ENCODE measurements at regions not wholly inside any gene's neighbourhood (a gene's known extent, or its start where the extent isn't known, plus 50 kb on each side); places are given as distances from the start of the nearest gene placed in this dataset.
A peak's percentile ranks its signal among the peaks of the same experiment; 100 is the strongest.

DNA sequence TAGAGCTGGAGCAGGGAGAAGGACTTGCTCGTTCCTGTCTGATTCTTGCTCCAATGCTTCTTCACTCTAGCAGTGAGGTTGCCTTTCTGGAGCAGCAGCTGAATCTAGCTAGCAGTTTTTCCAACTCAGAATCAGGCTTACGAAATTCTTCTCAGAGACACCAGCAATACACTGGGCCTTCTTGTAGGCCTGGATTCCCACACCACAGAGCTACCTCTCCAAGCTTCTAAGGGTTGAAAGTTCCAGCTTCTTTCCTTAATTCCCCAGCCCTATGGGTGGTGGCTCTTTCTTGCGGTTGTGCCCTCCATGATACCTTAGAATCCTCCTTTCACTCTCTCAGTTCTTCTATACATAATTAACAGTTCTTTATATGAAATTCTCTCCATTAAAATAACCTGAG, 586.6 kb downstream of the INHBA start:
- Histone ChIP-seq H3K9ac (ENCODE audit: low read length) (no peak overlapping the region), H3K27ac (ENCODE audit: low read length) (no peak overlapping the region), H4K20me1 (ENCODE audit: insufficient read depth) (no peaks in the 10 kb centered on the region), H3K4me3 (ENCODE audit: low read length) (no peak overlapping the region), H3K4me2 (ENCODE audit: low read length) (no peak overlapping the region), H3K36me3 (ENCODE audit: insufficient read depth, low read length) (no peaks in the 10 kb centered on the region), H3K27me3 (ENCODE audit: insufficient read depth, low read depth, low read length) (no peaks in the 10 kb centered on the region), H2AFZ (ENCODE audit: low read depth, low read length) (no peak overlapping the region), H3K79me2 (replicated peaks; ENCODE audit: insufficient read depth, low read length) (no peaks in the 10 kb centered on the region), H3K9me2 (ENCODE audit: insufficient read depth, low read length) (no peaks in the 10 kb centered on the region), H3F3A (ENCODE audit: insufficient read depth, low read length, poor library complexity, severe bottlenecking) (peaks cover 3% of the 10 kb centered on the region), H3K9me3 (ENCODE audit: low read length) (no peaks in the 10 kb centered on the region)
- TF ChIP-seq, protein P1, sequence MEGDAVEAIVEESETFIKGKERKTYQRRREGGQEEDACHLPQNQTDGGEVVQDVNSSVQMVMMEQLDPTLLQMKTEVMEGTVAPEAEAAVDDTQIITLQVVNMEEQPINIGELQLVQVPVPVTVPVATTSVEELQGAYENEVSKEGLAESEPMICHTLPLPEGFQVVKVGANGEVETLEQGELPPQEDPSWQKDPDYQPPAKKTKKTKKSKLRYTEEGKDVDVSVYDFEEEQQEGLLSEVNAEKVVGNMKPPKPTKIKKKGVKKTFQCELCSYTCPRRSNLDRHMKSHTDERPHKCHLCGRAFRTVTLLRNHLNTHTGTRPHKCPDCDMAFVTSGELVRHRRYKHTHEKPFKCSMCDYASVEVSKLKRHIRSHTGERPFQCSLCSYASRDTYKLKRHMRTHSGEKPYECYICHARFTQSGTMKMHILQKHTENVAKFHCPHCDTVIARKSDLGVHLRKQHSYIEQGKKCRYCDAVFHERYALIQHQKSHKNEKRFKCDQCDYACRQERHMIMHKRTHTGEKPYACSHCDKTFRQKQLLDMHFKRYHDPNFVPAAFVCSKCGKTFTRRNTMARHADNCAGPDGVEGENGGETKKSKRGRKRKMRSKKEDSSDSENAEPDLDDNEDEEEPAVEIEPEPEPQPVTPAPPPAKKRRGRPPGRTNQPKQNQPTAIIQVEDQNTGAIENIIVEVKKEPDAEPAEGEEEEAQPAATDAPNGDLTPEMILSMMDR (IDR thresholded peaks at IDR 0.05; ENCODE audit: poor library complexity, severe bottlenecking) = no peak
- TF ChIP-seq MXI1 (conservative IDR thresholded peaks at IDR 0.05; ENCODE audit: poor library complexity, severe bottlenecking) (no peak), TAF1 (IDR thresholded peaks at IDR 0.05; ENCODE audit: low read depth) (no peak), SMC3 (conservative IDR thresholded peaks at IDR 0.05; ENCODE audit: poor library complexity) (no peak), EP300 (conservative IDR thresholded peaks at IDR 0.05; ENCODE audit: poor library complexity, severe bottlenecking) (no peak), RAD21 (conservative IDR thresholded peaks at IDR 0.05) (no peak), POLR2AphosphoS5 (IDR thresholded peaks at IDR 0.05) (no peak), EZH2 (IDR thresholded peaks at IDR 0.05; ENCODE audit: borderline replicate concordance, insufficient read depth, low read length, poor library complexity, severe bottlenecking) (no peak)
- TF ChIP-seq, protein P2, sequence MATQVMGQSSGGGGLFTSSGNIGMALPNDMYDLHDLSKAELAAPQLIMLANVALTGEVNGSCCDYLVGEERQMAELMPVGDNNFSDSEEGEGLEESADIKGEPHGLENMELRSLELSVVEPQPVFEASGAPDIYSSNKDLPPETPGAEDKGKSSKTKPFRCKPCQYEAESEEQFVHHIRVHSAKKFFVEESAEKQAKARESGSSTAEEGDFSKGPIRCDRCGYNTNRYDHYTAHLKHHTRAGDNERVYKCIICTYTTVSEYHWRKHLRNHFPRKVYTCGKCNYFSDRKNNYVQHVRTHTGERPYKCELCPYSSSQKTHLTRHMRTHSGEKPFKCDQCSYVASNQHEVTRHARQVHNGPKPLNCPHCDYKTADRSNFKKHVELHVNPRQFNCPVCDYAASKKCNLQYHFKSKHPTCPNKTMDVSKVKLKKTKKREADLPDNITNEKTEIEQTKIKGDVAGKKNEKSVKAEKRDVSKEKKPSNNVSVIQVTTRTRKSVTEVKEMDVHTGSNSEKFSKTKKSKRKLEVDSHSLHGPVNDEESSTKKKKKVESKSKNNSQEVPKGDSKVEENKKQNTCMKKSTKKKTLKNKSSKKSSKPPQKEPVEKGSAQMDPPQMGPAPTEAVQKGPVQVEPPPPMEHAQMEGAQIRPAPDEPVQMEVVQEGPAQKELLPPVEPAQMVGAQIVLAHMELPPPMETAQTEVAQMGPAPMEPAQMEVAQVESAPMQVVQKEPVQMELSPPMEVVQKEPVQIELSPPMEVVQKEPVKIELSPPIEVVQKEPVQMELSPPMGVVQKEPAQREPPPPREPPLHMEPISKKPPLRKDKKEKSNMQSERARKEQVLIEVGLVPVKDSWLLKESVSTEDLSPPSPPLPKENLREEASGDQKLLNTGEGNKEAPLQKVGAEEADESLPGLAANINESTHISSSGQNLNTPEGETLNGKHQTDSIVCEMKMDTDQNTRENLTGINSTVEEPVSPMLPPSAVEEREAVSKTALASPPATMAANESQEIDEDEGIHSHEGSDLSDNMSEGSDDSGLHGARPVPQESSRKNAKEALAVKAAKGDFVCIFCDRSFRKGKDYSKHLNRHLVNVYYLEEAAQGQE (IDR thresholded peaks at IDR 0.05; ENCODE audit: borderline replicate concordance) = no peak

DNA sequence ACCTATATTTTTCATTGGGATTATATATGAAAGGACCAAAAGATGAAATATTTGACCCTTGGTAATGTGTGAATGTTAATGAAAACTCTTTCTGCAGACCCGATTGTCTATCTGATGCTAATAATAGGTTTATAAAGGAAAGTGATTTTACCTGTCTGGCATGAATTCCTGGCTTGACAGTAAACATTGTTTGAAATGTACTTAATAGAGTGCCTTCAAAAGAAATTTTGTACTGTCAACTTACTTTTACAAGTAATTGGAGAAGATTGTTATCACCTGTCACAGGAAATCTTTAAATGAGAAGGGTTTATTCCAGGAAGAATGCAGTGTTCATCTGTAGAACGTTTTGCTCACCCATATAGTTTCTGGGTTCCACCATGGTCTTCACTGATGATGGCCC, 588.2 kb downstream of the INHBA start:
- peak overlapping the region; percentile 15 for H3K4me2 ChIP-seq (ENCODE audit: low read length)
- TF ChIP-seq SMC3 (conservative IDR thresholded peaks at IDR 0.05; ENCODE audit: poor library complexity) (no peak), EP300 (conservative IDR thresholded peaks at IDR 0.05; ENCODE audit: poor library complexity, severe bottlenecking) (peak; percentile 95), POLR2AphosphoS5 (IDR thresholded peaks at IDR 0.05) (peak; percentile 89)
- TF ChIP-seq, protein P2 (IDR thresholded peaks at IDR 0.05; ENCODE audit: borderline replicate concordance) = peak; percentile 56
- peak overlapping the region; percentile 31 for H3K27ac ChIP-seq (ENCODE audit: low read length)
- H2AFZ ChIP-seq (ENCODE audit: low read depth, low read length) = no peak overlapping the region
- H3K27me3 ChIP-seq (ENCODE audit: insufficient read depth, low read depth, low read length) = no peaks in the 10 kb centered on the region
- H3K9ac ChIP-seq (ENCODE audit: low read length) = no peak overlapping the region
- no peaks in the 10 kb centered on the region for H3K9me3 ChIP-seq (ENCODE audit: low read length)
- no peaks in the 10 kb centered on the region for H3K79me2 ChIP-seq (replicated peaks; ENCODE audit: insufficient read depth, low read length)
- peak overlapping the region; percentile 43 for H3K4me3 ChIP-seq (ENCODE audit: low read length)
- H3K36me3 ChIP-seq (ENCODE audit: insufficient read depth, low read length) = no peaks in the 10 kb centered on the region
- H4K20me1 ChIP-seq (ENCODE audit: insufficient read depth) = no peaks in the 10 kb centered on the region
- H3F3A ChIP-seq (ENCODE audit: insufficient read depth, low read length, poor library complexity, severe bottlenecking) = peaks cover 3% of the 10 kb centered on the region
- H3K9me2 ChIP-seq (ENCODE audit: insufficient read depth, low read length) = no peaks in the 10 kb centered on the region

Data from neural cell (in vitro differentiated cells).